ENCODE measurements at regions not wholly inside any gene's neighbourhood (a gene's known extent, or its start where the extent isn't known, plus 50 kb on each side); places are given as distances from the start of the nearest gene placed in this dataset.

GRCh38 chrX:96140796-96141195 lies 543.8 kb upstream of the DIAPH2 start:
- no peak overlapping the region for H3K4me3 ChIP-seq (ENCODE audit: low read depth in 1 of 3, low read length in 3 of 3)
- H3K36me3 ChIP-seq (ENCODE audit: control insufficient read depth in 3 of 3, insufficient read depth in 2 of 3, low read depth in 1 of 3, low read length in 3 of 3): no peaks in the 10 kb centered on the region
- H3K9me3 ChIP-seq (ENCODE audit: control insufficient read depth in 2 of 2, insufficient read depth in 1 of 2, low read depth in 1 of 2, low read length in 1 of 2): no peaks in the 10 kb centered on the region
- no peak for FAIRE-seq
- no peak overlapping the region for H3K27ac ChIP-seq (ENCODE audit: low read depth in 1 of 3, low read length in 2 of 3)
- no peak for DNase-seq
- H3K4me1 ChIP-seq (ENCODE audit: control insufficient read depth in 3 of 3, insufficient read depth in 2 of 3, low read depth in 1 of 3, low read length in 2 of 3): no peaks in the 10 kb centered on the region
- 3 to 26% (median 6%) methylated on average over 1 of the region's 1 CpG for WGBS, 3 donors
- H3K27me3 ChIP-seq (ENCODE audit: control insufficient read depth in 3 of 3, insufficient read depth in 3 of 3, low read length in 3 of 3): no peaks in the 10 kb centered on the region

- Histone ChIP-seq H3K36me3 (ENCODE audit: control insufficient read depth in 3 of 3, insufficient read depth in 2 of 3, low read depth in 1 of 3, low read length in 3 of 3) (no peaks in the 10 kb centered on the region), H3K9me3 (ENCODE audit: control insufficient read depth in 2 of 2, insufficient read depth in 1 of 2, low read depth in 1 of 2, low read length in 1 of 2) (no peaks in the 10 kb centered on the region), H3K27ac (ENCODE audit: low read depth in 1 of 3, low read length in 2 of 3) (no peak overlapping the region), H3K4me1 (ENCODE audit: control insufficient read depth in 3 of 3, insufficient read depth in 2 of 3, low read depth in 1 of 3, low read length in 2 of 3) (no peaks in the 10 kb centered on the region), H3K4me3 (ENCODE audit: low read depth in 1 of 3, low read length in 3 of 3) (no peak overlapping the region), H3K27me3 (ENCODE audit: control insufficient read depth in 3 of 3, insufficient read depth in 3 of 3, low read length in 3 of 3) (no peaks in the 10 kb centered on the region)
- FAIRE-seq (no peak), DNase-seq (peak in 1 of 2 donors; percentile 0)
Measured at GRCh38 chrX:96147681-96148080, 537.0 kb upstream of the DIAPH2 start.

- Histone ChIP-seq H3K4me3 (ENCODE audit: low read depth in 1 of 3, low read length in 3 of 3) (no peak overlapping the region), H3K9me3 (ENCODE audit: control insufficient read depth in 2 of 2, insufficient read depth in 1 of 2, low read depth in 1 of 2, low read length in 1 of 2) (no peaks in the 10 kb centered on the region), H3K36me3 (ENCODE audit: control insufficient read depth in 3 of 3, insufficient read depth in 2 of 3, low read depth in 1 of 3, low read length in 3 of 3) (no peaks in the 10 kb centered on the region), H3K27ac (ENCODE audit: low read depth in 1 of 3, low read length in 2 of 3) (no peak overlapping the region), H3K27me3 (ENCODE audit: control insufficient read depth in 3 of 3, insufficient read depth in 3 of 3, low read length in 3 of 3) (no peaks in the 10 kb centered on the region), H3K4me1 (ENCODE audit: control insufficient read depth in 3 of 3, insufficient read depth in 2 of 3, low read depth in 1 of 3, low read length in 2 of 3) (no peaks in the 10 kb centered on the region)
- DNase-seq (no peak), FAIRE-seq (no peak)
- WGBS, 3 donors: 59 to 83% (median 72%) methylated on average over 1 of the region's 1 CpG
Measured at GRCh38 chrX:96170626-96171025, 514.0 kb upstream of the DIAPH2 start.

GRCh38 chrX:96176921-96177320 lies 507.7 kb upstream of the DIAPH2 start:
- Histone ChIP-seq H3K27ac (ENCODE audit: low read depth in 1 of 3, low read length in 2 of 3) (no peak overlapping the region), H3K27me3 (ENCODE audit: control insufficient read depth in 3 of 3, insufficient read depth in 3 of 3, low read length in 3 of 3) (no peaks in the 10 kb centered on the region), H3K36me3 (ENCODE audit: control insufficient read depth in 3 of 3, insufficient read depth in 2 of 3, low read depth in 1 of 3, low read length in 3 of 3) (no peaks in the 10 kb centered on the region), H3K4me1 (ENCODE audit: control insufficient read depth in 3 of 3, insufficient read depth in 2 of 3, low read depth in 1 of 3, low read length in 2 of 3) (no peaks in the 10 kb centered on the region), H3K9me3 (ENCODE audit: control insufficient read depth in 2 of 2, insufficient read depth in 1 of 2, low read depth in 1 of 2, low read length in 1 of 2) (no peaks in the 10 kb centered on the region), H3K4me3 (ENCODE audit: low read depth in 1 of 3, low read length in 3 of 3) (no peak overlapping the region)
- WGBS, 3 donors: 41 to 47% (median 41%) methylated on average over 3 of the region's 3 CpGs
- DNase-seq: peak in 1 of 2 donors; percentile 1
- FAIRE-seq: no peak

- no peaks in the 10 kb centered on the region for H3K27me3 ChIP-seq (ENCODE audit: control insufficient read depth in 3 of 3, insufficient read depth in 3 of 3, low read length in 3 of 3)
- no peak overlapping the region for H3K4me3 ChIP-seq (ENCODE audit: low read depth in 1 of 3, low read length in 3 of 3)
- WGBS, 3 donors: 67 to 86% (median 74%) methylated on average over 4 of the region's 4 CpGs
- DNase-seq (no peak), FAIRE-seq (no peak)
- H3K4me1 ChIP-seq (ENCODE audit: control insufficient read depth in 3 of 3, insufficient read depth in 2 of 3, low read depth in 1 of 3, low read length in 2 of 3): no peaks in the 10 kb centered on the region
- no peaks in the 10 kb centered on the region for H3K36me3 ChIP-seq (ENCODE audit: control insufficient read depth in 3 of 3, insufficient read depth in 2 of 3, low read depth in 1 of 3, low read length in 3 of 3)
- H3K27ac ChIP-seq (ENCODE audit: low read depth in 1 of 3, low read length in 2 of 3): no peak overlapping the region
- H3K9me3 ChIP-seq (ENCODE audit: control insufficient read depth in 2 of 2, insufficient read depth in 1 of 2, low read depth in 1 of 2, low read length in 1 of 2): no peaks in the 10 kb centered on the region
Measured at GRCh38 chrX:96181605-96182004, 503.0 kb upstream of the DIAPH2 start.

- Histone ChIP-seq H3K9me3 (ENCODE audit: control insufficient read depth in 2 of 2, insufficient read depth in 1 of 2, low read depth in 1 of 2, low read length in 1 of 2) (no peaks in the 10 kb centered on the region), H3K27me3 (ENCODE audit: control insufficient read depth in 3 of 3, insufficient read depth in 3 of 3, low read length in 3 of 3) (no peaks in the 10 kb centered on the region), H3K4me1 (ENCODE audit: control insufficient read depth in 3 of 3, insufficient read depth in 2 of 3, low read depth in 1 of 3, low read length in 2 of 3) (no peaks in the 10 kb centered on the region), H3K4me3 (ENCODE audit: low read depth in 1 of 3, low read length in 3 of 3) (no peak overlapping the region), H3K36me3 (ENCODE audit: control insufficient read depth in 3 of 3, insufficient read depth in 2 of 3, low read depth in 1 of 3, low read length in 3 of 3) (no peaks in the 10 kb centered on the region), H3K27ac (ENCODE audit: low read depth in 1 of 3, low read length in 2 of 3) (no peak overlapping the region)
- 52 to 65% (median 54%) methylated on average over 1 of the region's 1 CpG for WGBS, 3 donors
- no peak for DNase-seq
- no peak for FAIRE-seq
Measured at GRCh38 chrX:96182366-96182765, 502.3 kb upstream of the DIAPH2 start.

- H3K36me3 ChIP-seq (ENCODE audit: control insufficient read depth in 3 of 3, insufficient read depth in 2 of 3, low read depth in 1 of 3, low read length in 3 of 3): no peaks in the 10 kb centered on the region
- H3K4me3 ChIP-seq (ENCODE audit: low read depth in 1 of 3, low read length in 3 of 3): no peak overlapping the region
- no peaks in the 10 kb centered on the region for H3K9me3 ChIP-seq (ENCODE audit: control insufficient read depth in 2 of 2, insufficient read depth in 1 of 2, low read depth in 1 of 2, low read length in 1 of 2)
- H3K4me1 ChIP-seq (ENCODE audit: control insufficient read depth in 3 of 3, insufficient read depth in 2 of 3, low read depth in 1 of 3, low read length in 2 of 3): no peaks in the 10 kb centered on the region
- DNase-seq: no peak
- no peak for FAIRE-seq
- no peaks in the 10 kb centered on the region for H3K27me3 ChIP-seq (ENCODE audit: control insufficient read depth in 3 of 3, insufficient read depth in 3 of 3, low read length in 3 of 3)
- WGBS, 3 donors: 73 to 80% (median 75%) methylated on average over 3 of the region's 3 CpGs
- no peak overlapping the region for H3K27ac ChIP-seq (ENCODE audit: low read depth in 1 of 3, low read length in 2 of 3)
Measured at GRCh38 chrX:96183391-96183790, 501.3 kb upstream of the DIAPH2 start.

- Histone ChIP-seq H3K27ac (ENCODE audit: low read depth in 1 of 3, low read length in 2 of 3) (no peak overlapping the region), H3K4me3 (ENCODE audit: low read depth in 1 of 3, low read length in 3 of 3) (no peak overlapping the region), H3K9me3 (ENCODE audit: control insufficient read depth in 2 of 2, insufficient read depth in 1 of 2, low read depth in 1 of 2, low read length in 1 of 2) (no peaks in the 10 kb centered on the region), H3K27me3 (ENCODE audit: control insufficient read depth in 3 of 3, insufficient read depth in 3 of 3, low read length in 3 of 3) (no peaks in the 10 kb centered on the region), H3K4me1 (ENCODE audit: control insufficient read depth in 3 of 3, insufficient read depth in 2 of 3, low read depth in 1 of 3, low read length in 2 of 3) (no peaks in the 10 kb centered on the region), H3K36me3 (ENCODE audit: control insufficient read depth in 3 of 3, insufficient read depth in 2 of 3, low read depth in 1 of 3, low read length in 3 of 3) (no peaks in the 10 kb centered on the region)
- FAIRE-seq (no peak), DNase-seq (no peak)
- 39 to 54% (median 42%) methylated on average over 3 of the region's 3 CpGs for WGBS, 3 donors
Measured at GRCh38 chrX:96183843-96184242, 500.8 kb upstream of the DIAPH2 start.

GRCh38 chrX:96204928-96205327 lies 479.7 kb upstream of the DIAPH2 start:
- no peak for FAIRE-seq
- no peak for DNase-seq

More at GRCh38 chrX:96204928-96205327, 479.7 kb upstream of the DIAPH2 start:
- H3K4me1 ChIP-seq (ENCODE audit: control insufficient read depth in 3 of 3, insufficient read depth in 2 of 3, low read depth in 1 of 3, low read length in 2 of 3): no peaks in the 10 kb centered on the region
- H3K4me3 ChIP-seq (ENCODE audit: low read depth in 1 of 3, low read length in 3 of 3): no peak overlapping the region
- H3K27ac ChIP-seq (ENCODE audit: low read depth in 1 of 3, low read length in 2 of 3): no peak overlapping the region
- no peaks in the 10 kb centered on the region for H3K36me3 ChIP-seq (ENCODE audit: control insufficient read depth in 3 of 3, insufficient read depth in 2 of 3, low read depth in 1 of 3, low read length in 3 of 3)
- H3K27me3 ChIP-seq (ENCODE audit: control insufficient read depth in 3 of 3, insufficient read depth in 3 of 3, low read length in 3 of 3): no peaks in the 10 kb centered on the region
- peaks cover 0 to 8% of the 10 kb centered on the region in 2 donors for H3K9me3 ChIP-seq (ENCODE audit: control insufficient read depth in 2 of 2, insufficient read depth in 1 of 2, low read depth in 1 of 2, low read length in 1 of 2)
